A549 (cell line): ENCODE measurements at regions not wholly inside any gene's neighbourhood (a gene's known extent, or its start where the extent isn't known, plus 50 kb on each side); places are given as distances from the start of the nearest gene placed in this dataset.

Experiments used
- ATAC-seq, 2 experiments: fragments of 200-7000 bp in 1 of 2; fragments of >200 bp in 1 of 2; cut with Nextera tagmentation in 1 of 2; cut with Tn5 transposase in 1 of 2; 3 replicates each; pipeline versions ENCODE4 v1.8.0 to v1.9.1; 2018 to 2020; ENCODE audit warnings: mild to moderate bottlenecking in 1 of 2, moderate library complexity in 1 of 2
- CTCF ChIA-PET: fragments of 300-600 bp; sonication (Branson Sonifier 250); formaldehyde crosslinking; extraction: SDS; loops from one replicate; lab custom pipeline; 2021; ENCODE audit warnings: antibody characterized with exemption, inconsistent platforms; lab: Yijun Ruan, JAX
- POLR2A ChIA-PET: fragments of 350-600 bp; formaldehyde crosslinking; extraction: SDS; loops from one replicate; lab custom pipeline; 2021; ENCODE audit warnings: antibody characterized with exemption, inconsistent platforms; lab: Yijun Ruan, JAX
- DNase-seq, 2 experiments: peaks; one replicate each; pipeline versions ENCODE4 v3.0.0 to v3.0.0-alpha.2; 2011 to 2016; ENCODE audit warnings: low read depth in 1 of 2, low spot score in 1 of 2
- FAIRE-seq: peaks from 2 replicates; lab custom pipeline; 2011; peaks lifted over from hg19 to GRCh38; lab: Jason Lieb, UNC
- H3K27ac ChIP-seq, 2 experiments: fragments of >200 bp; sonication (Bioruptor Twin); formaldehyde crosslinking; 3 replicates each; pipeline ENCODE4 v1.5.1; 2016 to 2017
- H3K4me1 ChIP-seq: fragments of >200 bp; sonication (Bioruptor Twin); formaldehyde crosslinking; 3 replicates; pipeline ENCODE4 v1.6.1; 2016
- H3K4me2 ChIP-seq: fragments of >200 bp; sonication (Bioruptor Twin); formaldehyde crosslinking; 3 replicates; pipeline ENCODE4 v1.6.1; 2016
- H3K4me3 ChIP-seq: fragments of >200 bp; sonication (Bioruptor Twin); formaldehyde crosslinking; 3 replicates; pipeline ENCODE4 v1.5.1; 2016
- H3K9me3 ChIP-seq: fragments of >200 bp; sonication (Bioruptor Twin); formaldehyde crosslinking; 3 replicates; pipeline ENCODE4 v1.6.1; 2016
- CBX2 ChIP-seq: fragments of 200-600 bp; sonication (generic); IDR thresholded peaks from 2 replicates; pipeline ENCODE4 v1.6.1; 2016; ENCODE audit warnings: low read depth, mild to moderate bottlenecking, borderline replicate concordance
- CBX8 ChIP-seq: fragments of 200-600 bp; sonication (generic); IDR thresholded peaks from 2 replicates; pipeline ENCODE4 v1.6.1; 2016
- CEBPB ChIP-seq, 2 experiments: fragments of >200 bp in 1 of 2; sonication (Bioruptor Twin) in 1 of 2; formaldehyde crosslinking in 1 of 2; IDR thresholded peaks; 2 replicates each; pipeline ENCODE4 v1.6.1; 2012 to 2016
- CHD4 ChIP-seq: fragments of 200-600 bp; sonication (generic); IDR thresholded peaks from 2 replicates; pipeline ENCODE4 v1.6.1; 2016; ENCODE audit warnings: antibody characterized with exemption, mild to moderate bottlenecking, borderline replicate concordance
- FOSB ChIP-seq: fragments of 250-450 bp; sonication (Bioruptor Pico); IDR thresholded peaks from 2 replicates; pipeline ENCODE4 v1.5.0; 2020; ENCODE audit warnings: mild to moderate bottlenecking, moderate library complexity
- FOSL2 ChIP-seq, 2 experiments: fragments of 450-650 bp in 1 of 2; fragments of >200 bp in 1 of 2; sonication (Bioruptor Twin) in 1 of 2; formaldehyde crosslinking; IDR thresholded peaks; 2 replicates each; pipeline versions ENCODE4 v1.5.0 to v1.6.1; 2016 to 2020; ENCODE audit warnings: mild to moderate bottlenecking in 1 of 2, moderate library complexity in 1 of 2
- FOXS1 ChIP-seq: fragments of 250-450 bp; sonication (Bioruptor Pico); IDR thresholded peaks from 2 replicates; pipeline ENCODE4 v1.5.0; 2020; ENCODE audit warnings: mild to moderate bottlenecking, moderate library complexity
- GATA3 ChIP-seq: IDR thresholded peaks from 2 replicates; pipeline ENCODE4 v1.6.1; 2012; ENCODE audit warnings: borderline replicate concordance
- HOXB5 ChIP-seq: fragments of 250-450 bp; sonication (Bioruptor Pico); IDR thresholded peaks from 2 replicates; pipeline ENCODE4 v1.5.0; 2020; ENCODE audit warnings: mild to moderate bottlenecking, moderate library complexity
- KDM5A ChIP-seq: fragments of 200-600 bp; sonication (generic); IDR thresholded peaks from 2 replicates; pipeline ENCODE4 v1.6.1; 2016; ENCODE audit warnings: antibody characterized with exemption, mild to moderate bottlenecking
- NR3C1 ChIP-seq: fragments of >200 bp; sonication (Bioruptor Twin); formaldehyde crosslinking; IDR thresholded peaks from 3 replicates; pipeline ENCODE4 v1.6.1; 2017
- RCOR1 ChIP-seq: fragments of 150-350 bp; IDR thresholded peaks from 2 replicates; pipeline ENCODE4 v1.6.1; 2014; ENCODE audit warnings: antibody characterized with exemption, low read length, low read depth
- RFX5 ChIP-seq: fragments of 450-650 bp; IDR thresholded peaks from 2 replicates; pipeline ENCODE4 v1.7.1; 2014; ENCODE audit warnings: antibody characterized with exemption, mild to moderate bottlenecking, moderate library complexity
- TFCP2L1 ChIP-seq: fragments of 250-450 bp; sonication (Bioruptor Pico); IDR thresholded peaks from 2 replicates; pipeline ENCODE4 v1.5.0; 2021; ENCODE audit warnings: mild to moderate bottlenecking
- ZC3H11A ChIP-seq: fragments of 450-650 bp; IDR thresholded peaks from 2 replicates; pipeline ENCODE4 v1.6.1; 2014; ENCODE audit warnings: antibody characterized with exemption, mild to moderate bottlenecking
- ZFP36 ChIP-seq: fragments of 450-650 bp; IDR thresholded peaks from 2 replicates; pipeline ENCODE4 v1.6.1; 2014; ENCODE audit warnings: borderline replicate concordance; ENCODE audit not compliant: partially characterized antibody
- ZNF302 ChIP-seq: fragments of 250-450 bp; sonication (Bioruptor Pico); IDR thresholded peaks from 2 replicates; pipeline ENCODE4 v1.9.0; 2021; ENCODE audit warnings: inconsistent platforms, mild to moderate bottlenecking, moderate library complexity
- WGBS: methylation state at CpG from one replicate; pipeline ENCODE4 v1.1.6; 2017; ENCODE audit errors: missing lambda C conversion rate; 5-methylcytosine and 5-hydroxymethylcytosine counted together
- TF ChIP-seq, protein P1 (sequence below): fragments of 250-450 bp; sonication (Bioruptor Pico); IDR thresholded peaks from 2 replicates; pipeline ENCODE4 v1.5.0; 2021; ENCODE audit warnings: mild to moderate bottlenecking, moderate library complexity, borderline replicate concordance
- TF ChIP-seq, protein P2 (sequence below): fragments of 250-450 bp; sonication (Bioruptor Pico); IDR thresholded peaks from 2 replicates; pipeline ENCODE4 v1.5.0; 2020; ENCODE audit warnings: low read depth, mild to moderate bottlenecking, moderate library complexity
- TF ChIP-seq, protein P3 (sequence below): fragments of 450-650 bp; IDR thresholded peaks from 2 replicates; pipeline ENCODE4 v1.6.1; 2014; ENCODE audit warnings: antibody characterized with exemption

DNA sequence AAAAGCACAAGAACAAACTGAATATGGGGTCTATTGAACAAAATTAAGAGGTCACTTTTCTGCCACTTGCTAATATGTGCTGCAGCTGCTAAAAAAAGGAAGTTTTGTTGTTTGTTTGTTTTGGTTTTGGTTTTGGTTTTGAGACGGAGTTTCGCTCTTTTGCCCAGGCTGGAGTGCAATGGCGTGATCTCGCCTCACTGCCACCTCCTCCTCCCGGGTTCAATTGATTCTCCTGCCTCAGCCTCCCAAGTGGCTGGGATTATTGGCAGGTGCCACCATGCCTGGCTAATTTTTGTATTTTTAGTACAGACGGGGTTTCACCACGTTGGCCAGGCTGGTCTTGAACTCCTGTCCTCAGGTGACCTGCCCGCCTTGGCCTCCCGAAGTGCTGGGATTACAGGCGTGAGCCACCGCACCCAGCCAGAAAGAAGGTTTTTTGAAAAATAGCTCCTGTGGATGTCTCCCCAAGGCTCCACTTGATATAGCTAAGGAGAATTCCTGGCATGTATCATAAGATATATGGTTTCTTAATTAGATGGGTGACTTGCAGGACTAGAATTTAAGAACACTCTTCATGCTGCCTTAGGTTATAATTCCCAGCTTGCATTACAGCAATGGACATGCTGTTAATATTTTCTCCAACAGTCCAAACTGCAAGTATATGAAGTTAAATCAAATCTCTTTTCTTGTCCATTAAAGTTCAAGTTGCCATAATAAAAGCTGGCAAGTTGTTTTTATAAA is 237.6 kb upstream of the AMIGO2 start (continued):
- TF ChIP-seq, protein P1, sequence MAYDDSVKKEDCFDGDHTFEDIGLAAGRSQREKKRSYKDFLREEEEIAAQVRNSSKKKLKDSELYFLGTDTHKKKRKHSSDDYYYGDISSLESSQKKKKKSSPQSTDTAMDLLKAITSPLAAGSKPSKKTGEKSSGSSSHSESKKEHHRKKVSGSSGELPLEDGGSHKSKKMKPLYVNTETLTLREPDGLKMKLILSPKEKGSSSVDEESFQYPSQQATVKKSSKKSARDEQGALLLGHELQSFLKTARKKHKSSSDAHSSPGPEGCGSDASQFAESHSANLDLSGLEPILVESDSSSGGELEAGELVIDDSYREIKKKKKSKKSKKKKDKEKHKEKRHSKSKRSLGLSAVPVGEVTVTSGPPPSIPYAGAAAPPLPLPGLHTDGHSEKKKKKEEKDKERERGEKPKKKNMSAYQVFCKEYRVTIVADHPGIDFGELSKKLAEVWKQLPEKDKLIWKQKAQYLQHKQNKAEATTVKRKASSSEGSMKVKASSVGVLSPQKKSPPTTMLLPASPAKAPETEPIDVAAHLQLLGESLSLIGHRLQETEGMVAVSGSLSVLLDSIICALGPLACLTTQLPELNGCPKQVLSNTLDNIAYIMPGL, result no peak
- TF ChIP-seq GATA3 (no peak), KDM5A (no peak), CHD4 (no peak), CBX8 (no peak)
- TF ChIP-seq, protein P2, sequence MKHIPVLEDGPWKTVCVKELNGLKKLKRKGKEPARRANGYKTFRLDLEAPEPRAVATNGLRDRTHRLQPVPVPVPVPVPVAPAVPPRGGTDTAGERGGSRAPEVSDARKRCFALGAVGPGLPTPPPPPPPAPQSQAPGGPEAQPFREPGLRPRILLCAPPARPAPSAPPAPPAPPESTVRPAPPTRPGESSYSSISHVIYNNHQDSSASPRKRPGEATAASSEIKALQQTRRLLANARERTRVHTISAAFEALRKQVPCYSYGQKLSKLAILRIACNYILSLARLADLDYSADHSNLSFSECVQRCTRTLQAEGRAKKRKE (CRISPR knock-in tag), result no peak

DNA sequence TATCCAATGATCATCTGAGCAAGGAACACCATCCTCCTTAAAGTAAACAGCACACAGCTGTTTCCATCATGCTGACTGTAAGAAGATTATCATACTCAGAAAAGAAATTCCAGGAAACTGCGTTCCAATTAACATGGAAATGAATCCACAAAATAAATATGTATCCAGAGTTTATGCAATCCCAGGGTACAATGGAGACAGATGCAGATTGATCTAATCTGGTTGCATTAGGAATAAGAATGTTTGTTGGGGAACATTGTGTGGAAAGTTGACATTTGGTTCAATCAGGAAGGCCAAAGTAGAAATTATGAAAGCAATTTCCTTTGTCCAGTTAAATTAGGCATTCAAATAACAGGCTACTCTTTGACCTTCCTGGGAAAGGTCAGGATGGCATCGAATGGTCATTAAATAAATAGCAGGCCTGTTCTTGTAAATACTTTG is 236.9 kb upstream of the AMIGO2 start:
- Histone ChIP-seq H3K4me2 (peak overlapping the region; percentile 63), H3K4me3 (no peak overlapping the region), H3K27ac (peak overlapping the region; percentile 48 to 66; a peak in 4 of 6 replicates), H3K4me1 (peaks cover 23% of the 10 kb centered on the region), H3K9me3 (0 out of 3 replicates have a peak, but pooled peaks cover 3% of the 10 kb centered on the region)
- 8% methylated on average over 2 of the region's 2 CpGs for WGBS
- ATAC-seq (peak in 1 of 2 experiments; percentile 65; a peak in 3 of 6 replicates), FAIRE-seq (no peak), DNase-seq (peak in 1 of 2 experiments; percentile 65)
- POLR2A ChIA-PET, result no interaction called here
- TF ChIP-seq CEBPB (IDR thresholded peaks at IDR 0.05) (peak in 1 of 2 experiments; percentile 38; a peak in 1 of 4 replicates), GATA3 (peak; percentile 74), CBX2 (no peak), FOSL2 (IDR thresholded peaks at IDR 0.05) (no peak), FOSL2 (CRISPR knock-in tag; IDR thresholded peaks at IDR 0.05) (peak; percentile 26; the same call in 1 of the 2 replicates)
- CTCF ChIA-PET, result no interaction called here

DNA sequence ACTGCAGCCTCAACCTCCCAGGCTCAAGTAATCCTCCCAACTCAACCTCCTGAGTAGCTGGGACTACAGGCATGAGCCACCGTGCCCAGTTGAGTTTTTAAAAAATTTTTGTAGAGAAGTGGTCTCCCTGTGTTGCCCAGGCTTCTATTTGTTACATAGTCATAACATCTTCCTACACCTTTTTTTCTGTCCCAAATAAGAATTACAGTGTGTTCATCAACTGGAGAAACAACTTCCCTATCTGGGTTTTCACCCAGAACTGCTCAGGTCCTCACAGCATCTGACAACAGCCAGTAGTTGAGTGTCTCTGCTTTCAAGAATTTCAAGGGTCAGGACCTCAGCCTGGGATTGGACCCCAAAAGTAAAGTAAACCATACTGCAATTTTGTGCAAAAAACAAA is 235.2 kb upstream of the AMIGO2 start:
- ChIA-PET CTCF (no interaction called here), POLR2A (no interaction called here)
- WGBS, result 100% methylated on average over 1 of the region's 1 CpG
- DNase-seq (no peak), FAIRE-seq (no peak), ATAC-seq (no peak)
- Histone ChIP-seq H3K27ac (peak overlapping the region in 1 of 2 experiments; percentile 31; a peak in 2 of 6 replicates), H3K4me2 (no peak overlapping the region), H3K9me3 (peaks cover 5% of the 10 kb centered on the region; the same call in 2 of the 3 replicates), H3K4me3 (no peak overlapping the region), H3K4me1 (peaks cover 23% of the 10 kb centered on the region)
- TF ChIP-seq TFCP2L1 (no peak), RCOR1 (no peak), RFX5 (no peak), CEBPB (IDR thresholded peaks at IDR 0.05) (no peak), HOXB5 (no peak), ZC3H11A (no peak)

DNA sequence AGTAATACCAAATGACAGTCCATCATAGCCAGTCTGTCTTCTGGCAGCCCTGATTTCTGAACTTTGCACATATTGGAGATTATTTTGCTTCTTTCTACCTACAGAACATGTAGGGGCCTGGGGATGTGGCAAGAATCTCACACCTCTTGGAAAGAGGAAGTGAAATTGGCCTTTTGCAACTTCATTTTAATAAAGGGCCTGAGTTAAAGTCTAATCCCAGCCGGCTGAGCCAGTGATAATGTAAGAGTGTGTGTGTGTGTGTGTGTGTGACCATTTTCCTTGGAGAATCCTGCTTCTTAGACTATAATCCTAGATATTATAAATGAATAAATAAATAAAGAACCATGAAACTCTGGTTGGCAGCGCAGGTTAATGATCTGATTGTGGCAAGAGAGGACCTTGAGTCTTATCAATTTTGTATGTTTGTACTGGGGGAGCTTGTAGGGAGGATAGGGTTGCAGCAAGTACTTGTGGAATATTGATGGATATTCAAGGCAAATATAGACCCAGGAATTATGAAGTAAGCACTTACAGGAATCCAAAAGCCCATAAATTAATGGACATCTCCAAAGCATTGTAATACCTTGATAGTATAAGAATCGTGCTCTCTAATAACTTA is 233.2 kb upstream of the AMIGO2 start:
- WGBS, result 58% methylated on average over 3 of the region's 3 CpGs
- CTCF ChIA-PET, result interaction anchor here (0.7 to 1.0 kb wide), 2 partner anchors 10 to 16 kb away, joined by 3 read pairs; no protein-coding TSS in a partner anchor
- TF ChIP-seq NR3C1, result no peak
- no peak for TF ChIP-seq FOXS1 (CRISPR knock-in tag)
- no peak for TF ChIP-seq RCOR1
- TF ChIP-seq, protein P3, sequence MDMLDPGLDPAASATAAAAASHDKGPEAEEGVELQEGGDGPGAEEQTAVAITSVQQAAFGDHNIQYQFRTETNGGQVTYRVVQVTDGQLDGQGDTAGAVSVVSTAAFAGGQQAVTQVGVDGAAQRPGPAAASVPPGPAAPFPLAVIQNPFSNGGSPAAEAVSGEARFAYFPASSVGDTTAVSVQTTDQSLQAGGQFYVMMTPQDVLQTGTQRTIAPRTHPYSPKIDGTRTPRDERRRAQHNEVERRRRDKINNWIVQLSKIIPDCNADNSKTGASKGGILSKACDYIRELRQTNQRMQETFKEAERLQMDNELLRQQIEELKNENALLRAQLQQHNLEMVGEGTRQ, result no peak
- no peak for TF ChIP-seq ZFP36
- no peak for TF ChIP-seq ZNF302 (CRISPR knock-in tag)
- TF ChIP-seq FOSB (CRISPR knock-in tag), result no peak

More for the DNA sequence above, 233.2 kb upstream of the AMIGO2 start:
- Histone ChIP-seq H3K4me1 (peaks cover 29% of the 10 kb centered on the region), H3K4me3 (no peak overlapping the region), H3K27ac (peak overlapping the region; percentile 35 to 59), H3K4me2 (peak overlapping the region; percentile 22; the same call in 1 of the 3 replicates), H3K9me3 (peaks cover 12% of the 10 kb centered on the region)
- POLR2A ChIA-PET, result no interaction called here
- FAIRE-seq (no peak), DNase-seq (peak in 1 of 2 experiments; percentile 46), ATAC-seq (no peak)
